ENCODE measurements at regions not wholly inside any gene's neighbourhood (a gene's known extent, or its start where the extent isn't known, plus 50 kb on each side); places are given as distances from the start of the nearest gene placed in this dataset.

- no peak for DNase-seq
Measured at GRCh38 chr7:133195868-133196267, 57.0 kb upstream of the EXOC4 start.

DNA sequence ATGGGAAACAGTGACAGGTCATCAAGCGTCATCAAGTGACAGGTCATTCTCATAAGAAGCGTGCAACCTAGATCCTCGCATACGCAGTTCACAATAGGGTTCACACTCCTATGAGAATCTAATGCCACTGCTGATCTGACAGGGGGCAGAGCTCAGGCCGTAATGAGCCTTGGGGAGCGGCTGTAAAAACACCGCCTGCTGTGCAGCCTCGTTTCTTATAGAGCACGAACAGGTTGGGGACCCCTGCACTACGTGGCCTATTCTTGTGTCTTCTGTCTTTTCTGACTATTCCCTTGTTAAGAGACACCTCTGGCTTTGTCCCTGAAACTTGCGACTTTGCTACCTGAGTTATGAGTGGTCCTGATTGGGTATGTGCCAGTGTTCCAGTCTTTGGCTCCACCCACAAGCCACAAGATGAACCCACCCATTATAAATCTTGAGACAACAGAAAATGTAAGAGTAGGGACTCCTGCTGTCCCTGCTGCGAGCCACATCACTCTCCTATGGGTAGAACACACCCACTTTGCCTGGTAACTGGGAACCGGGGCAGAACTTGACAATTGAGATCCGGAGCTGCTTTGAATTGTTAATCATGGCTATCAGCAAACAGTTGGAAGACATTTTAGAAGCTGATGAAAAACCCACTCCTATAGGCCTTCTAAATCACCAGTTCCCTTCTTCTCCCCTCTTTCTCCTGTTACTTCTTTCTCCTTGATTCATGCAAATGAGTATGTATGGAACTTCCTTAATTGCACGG is 55.8 kb upstream of the EXOC4 start:
- DNase-seq = no peak

- peak; percentile 21 for DNase-seq
Measured at GRCh38 chr7:133197972-133198544, 54.8 kb upstream of the EXOC4 start.

- DNase-seq = no peak
Measured at GRCh38 chr7:133199831-133200230, 53.0 kb upstream of the EXOC4 start.

- no peak for DNase-seq
Measured at GRCh38 chr7:133201470-133201869, 51.4 kb upstream of the EXOC4 start.

DNA sequence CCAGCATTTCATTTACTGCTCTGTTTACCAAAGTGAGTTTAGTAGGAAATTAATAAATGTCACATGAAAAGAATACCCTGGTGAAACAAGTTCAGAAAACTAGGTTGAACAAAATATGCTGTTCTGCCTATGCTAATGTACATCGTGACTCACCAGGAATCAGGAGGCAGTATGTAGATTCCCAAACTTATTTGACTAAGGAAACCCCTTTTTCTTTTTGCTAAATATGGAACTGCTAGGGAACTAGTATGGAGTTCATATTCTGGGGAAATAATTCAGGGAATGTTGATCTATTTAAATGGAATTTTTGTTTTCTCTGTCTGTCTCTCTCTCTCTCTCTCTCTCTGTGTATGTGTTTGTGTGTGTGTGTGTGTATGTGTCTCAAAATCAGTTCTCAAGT is 49.9 kb upstream of the EXOC4 start:
- DNase-seq = no peak

Measured in NCI-H1105 treated with DMSO at 0.1 percent for 48 hours (cell line).